ENCODE measurements at regions not wholly inside any gene's neighbourhood (a gene's known extent, or its start where the extent isn't known, plus 50 kb on each side); places are given as distances from the start of the nearest gene placed in this dataset.

DNA sequence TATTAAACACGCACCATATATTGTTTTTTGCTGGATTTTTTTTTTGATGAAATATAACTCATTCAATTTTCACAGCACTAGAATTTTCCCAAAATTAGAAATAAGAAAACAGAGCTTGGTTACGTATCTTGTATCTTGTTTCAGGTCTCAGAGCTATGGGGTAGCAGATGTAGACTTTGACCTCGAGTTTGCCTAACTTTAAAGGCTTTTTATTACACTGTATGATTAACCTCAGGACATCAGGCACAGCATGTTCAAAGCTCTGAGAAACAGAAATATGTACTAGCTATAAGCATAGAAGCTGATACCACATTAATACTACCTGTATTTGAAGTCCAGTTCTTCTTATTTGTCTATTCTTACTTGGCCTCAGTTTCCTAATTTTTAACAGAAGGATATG, 171.9 kb upstream of the KITLG start:
- TF ChIP-seq, protein P1, sequence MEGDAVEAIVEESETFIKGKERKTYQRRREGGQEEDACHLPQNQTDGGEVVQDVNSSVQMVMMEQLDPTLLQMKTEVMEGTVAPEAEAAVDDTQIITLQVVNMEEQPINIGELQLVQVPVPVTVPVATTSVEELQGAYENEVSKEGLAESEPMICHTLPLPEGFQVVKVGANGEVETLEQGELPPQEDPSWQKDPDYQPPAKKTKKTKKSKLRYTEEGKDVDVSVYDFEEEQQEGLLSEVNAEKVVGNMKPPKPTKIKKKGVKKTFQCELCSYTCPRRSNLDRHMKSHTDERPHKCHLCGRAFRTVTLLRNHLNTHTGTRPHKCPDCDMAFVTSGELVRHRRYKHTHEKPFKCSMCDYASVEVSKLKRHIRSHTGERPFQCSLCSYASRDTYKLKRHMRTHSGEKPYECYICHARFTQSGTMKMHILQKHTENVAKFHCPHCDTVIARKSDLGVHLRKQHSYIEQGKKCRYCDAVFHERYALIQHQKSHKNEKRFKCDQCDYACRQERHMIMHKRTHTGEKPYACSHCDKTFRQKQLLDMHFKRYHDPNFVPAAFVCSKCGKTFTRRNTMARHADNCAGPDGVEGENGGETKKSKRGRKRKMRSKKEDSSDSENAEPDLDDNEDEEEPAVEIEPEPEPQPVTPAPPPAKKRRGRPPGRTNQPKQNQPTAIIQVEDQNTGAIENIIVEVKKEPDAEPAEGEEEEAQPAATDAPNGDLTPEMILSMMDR (IDR thresholded peaks at IDR 0.05; ENCODE audit: insufficient read depth, low read length, poor library complexity, severe bottlenecking) = no peak
- Histone ChIP-seq H3K4me3 (replicated peaks; ENCODE audit: low read depth, low read length) (no peak overlapping the region), H3K27me3 (replicated peaks; ENCODE audit: control insufficient read depth, insufficient read depth, low read length) (no peaks in the 10 kb centered on the region), H3K36me3 (ENCODE audit: control insufficient read depth, insufficient read depth, low read length) (no peaks in the 10 kb centered on the region)
- no peak for DNase-seq (ENCODE audit: extremely low read depth, insufficient read length)

DNA sequence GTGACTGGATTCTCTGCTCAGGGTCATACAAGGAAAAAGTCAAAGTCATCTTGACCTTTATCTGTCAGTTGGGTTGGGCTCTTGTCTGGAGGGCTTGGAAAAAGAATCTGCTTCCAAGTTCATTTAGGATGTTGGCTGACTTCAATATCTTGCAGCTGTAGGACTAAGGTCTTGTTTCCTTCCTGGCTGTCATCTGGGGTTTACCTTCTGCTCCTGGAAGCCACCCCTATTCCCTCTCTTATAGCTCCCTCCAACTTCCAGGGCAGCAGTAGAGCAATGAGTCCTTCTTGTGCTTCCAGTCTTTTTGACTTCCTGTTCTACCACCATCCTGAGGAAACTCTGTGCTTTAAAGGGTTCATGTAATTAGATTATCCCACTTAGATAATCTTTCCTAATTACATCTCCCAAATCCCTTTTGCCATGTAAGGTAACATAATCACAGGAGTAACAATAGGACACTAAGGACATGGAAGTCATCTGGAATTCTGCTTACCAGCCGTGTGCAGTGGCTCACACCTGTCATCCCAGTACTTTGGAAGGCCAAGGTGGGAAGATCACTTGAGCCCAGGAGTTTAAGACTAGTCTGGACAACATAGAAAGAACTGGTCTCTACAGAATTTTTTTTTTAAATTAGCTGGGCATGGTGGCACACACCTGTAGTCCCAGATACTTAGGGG, 170.7 kb upstream of the KITLG start:
- DNase-seq (ENCODE audit: extremely low read depth, insufficient read length) = no peak
- Histone ChIP-seq H3K27me3 (replicated peaks; ENCODE audit: control insufficient read depth, insufficient read depth, low read length) (no peaks in the 10 kb centered on the region), H3K4me3 (replicated peaks; ENCODE audit: low read depth, low read length) (no peak overlapping the region), H3K36me3 (ENCODE audit: control insufficient read depth, insufficient read depth, low read length) (no peaks in the 10 kb centered on the region)
- TF ChIP-seq, protein P1 (IDR thresholded peaks at IDR 0.05; ENCODE audit: insufficient read depth, low read length, poor library complexity, severe bottlenecking) = no peak

DNA sequence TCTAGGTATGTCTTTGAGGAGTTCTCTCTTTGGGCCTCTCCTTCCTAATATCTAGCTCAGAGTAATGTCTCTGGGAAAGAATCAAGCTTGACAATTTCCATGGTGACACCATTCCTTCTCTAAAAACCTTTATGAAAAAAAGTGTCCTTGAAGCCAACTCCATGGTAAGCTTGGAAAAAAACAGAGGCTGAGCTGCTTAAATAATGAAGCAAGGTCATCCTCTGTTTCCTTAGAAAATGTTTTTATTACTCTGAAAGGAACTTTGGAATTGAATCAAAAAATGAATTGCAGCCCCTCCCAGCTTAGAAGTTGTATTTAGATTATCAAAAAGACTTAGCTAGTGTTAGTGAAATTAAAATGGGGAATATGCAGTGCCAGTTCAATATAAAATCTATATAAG, 166.1 kb upstream of the KITLG start:
- Histone ChIP-seq H3K27me3 (replicated peaks; ENCODE audit: control insufficient read depth, insufficient read depth, low read length) (no peaks in the 10 kb centered on the region), H3K36me3 (ENCODE audit: control insufficient read depth, insufficient read depth, low read length) (no peaks in the 10 kb centered on the region), H3K4me3 (replicated peaks; ENCODE audit: low read depth, low read length) (no peak overlapping the region)
- no peak for DNase-seq (ENCODE audit: extremely low read depth, insufficient read length)
- TF ChIP-seq, protein P1 (IDR thresholded peaks at IDR 0.05; ENCODE audit: insufficient read depth, low read length, poor library complexity, severe bottlenecking) = no peak

DNA sequence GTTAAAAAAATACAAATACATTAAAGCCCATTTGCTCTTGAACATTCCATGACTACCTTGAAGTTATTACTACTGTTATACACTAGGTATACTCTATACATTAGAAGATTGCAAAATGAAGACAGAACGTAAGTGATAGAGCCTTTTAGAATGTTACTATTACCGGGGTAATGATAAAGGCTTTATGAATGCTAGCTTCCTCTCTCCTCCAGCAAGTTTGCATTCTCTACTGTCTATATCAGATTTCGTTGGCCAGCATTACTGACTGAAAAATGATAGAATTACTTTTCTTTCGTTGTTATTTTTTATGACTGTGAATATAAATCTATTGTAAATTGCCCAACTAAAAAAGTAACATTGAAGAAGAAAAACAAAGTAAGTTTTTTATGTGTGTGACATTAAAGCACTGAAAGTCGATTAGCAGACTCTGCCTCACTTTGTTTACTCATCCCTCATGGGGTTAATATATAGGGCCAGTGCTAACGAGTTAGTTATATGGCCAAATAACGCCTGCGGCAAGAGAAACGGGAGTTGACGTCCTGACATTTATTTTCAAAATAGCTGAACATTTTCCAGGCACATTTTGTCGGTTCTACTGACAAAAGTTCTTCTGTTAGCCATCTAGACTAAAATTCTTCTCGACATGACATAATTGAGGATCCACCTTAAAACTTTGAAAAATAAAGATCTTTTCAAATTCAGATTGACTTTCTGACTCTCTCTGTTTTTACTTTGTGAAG, 163.8 kb upstream of the KITLG start:
- H3K36me3 ChIP-seq (ENCODE audit: control insufficient read depth, insufficient read depth, low read length) = no peaks in the 10 kb centered on the region
- TF ChIP-seq, protein P1 (IDR thresholded peaks at IDR 0.05; ENCODE audit: insufficient read depth, low read length, poor library complexity, severe bottlenecking) = no peak
- no peaks in the 10 kb centered on the region for H3K27me3 ChIP-seq (replicated peaks; ENCODE audit: control insufficient read depth, insufficient read depth, low read length)
- H3K4me3 ChIP-seq (replicated peaks; ENCODE audit: low read depth, low read length) = no peak overlapping the region
- no peak for DNase-seq (ENCODE audit: extremely low read depth, insufficient read length)

DNA sequence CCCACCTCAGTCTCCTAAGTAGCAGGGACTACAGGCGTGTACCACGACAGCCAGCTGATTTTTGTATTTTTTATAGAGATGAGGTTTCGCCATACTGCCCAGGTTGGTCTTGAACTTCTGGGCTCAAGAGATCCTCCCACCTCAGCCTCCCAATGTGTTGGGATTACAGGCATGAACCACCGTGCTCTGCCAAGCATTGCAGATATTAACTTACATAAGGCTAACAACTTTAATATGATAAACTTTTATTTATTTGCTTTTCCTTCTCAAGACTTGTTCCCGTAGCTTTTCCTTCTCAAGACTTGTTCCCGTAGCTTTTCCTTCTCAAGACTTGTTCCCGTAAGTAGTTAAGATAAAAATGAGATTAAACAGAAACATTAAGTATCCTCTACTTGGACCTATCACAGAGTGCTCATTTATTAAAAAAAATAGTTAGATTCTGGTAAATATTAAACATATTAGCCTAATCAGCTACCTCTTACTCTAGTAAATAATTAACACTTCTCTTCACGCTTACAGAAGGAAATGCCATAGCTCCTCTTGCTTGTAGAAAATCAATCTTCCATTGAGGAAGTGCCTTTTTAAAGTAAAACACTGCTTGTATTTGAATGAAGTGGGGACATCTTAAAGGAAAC, 157.7 kb upstream of the KITLG start:
- DNase-seq (ENCODE audit: extremely low read depth, insufficient read length) = no peak
- no peaks in the 10 kb centered on the region for H3K27me3 ChIP-seq (replicated peaks; ENCODE audit: control insufficient read depth, insufficient read depth, low read length)
- TF ChIP-seq, protein P1 (IDR thresholded peaks at IDR 0.05; ENCODE audit: insufficient read depth, low read length, poor library complexity, severe bottlenecking) = no peak
- no peaks in the 10 kb centered on the region for H3K36me3 ChIP-seq (ENCODE audit: control insufficient read depth, insufficient read depth, low read length)
- no peak overlapping the region for H3K4me3 ChIP-seq (replicated peaks; ENCODE audit: low read depth, low read length)

Data from GM06990 (cell line).